ENCODE measurements at regions not wholly inside any gene's neighbourhood (a gene's known extent, or its start where the extent isn't known, plus 50 kb on each side); places are given as distances from the start of the nearest gene placed in this dataset.
A peak's percentile ranks its signal among the peaks of the same experiment; 100 is the strongest.

DNA sequence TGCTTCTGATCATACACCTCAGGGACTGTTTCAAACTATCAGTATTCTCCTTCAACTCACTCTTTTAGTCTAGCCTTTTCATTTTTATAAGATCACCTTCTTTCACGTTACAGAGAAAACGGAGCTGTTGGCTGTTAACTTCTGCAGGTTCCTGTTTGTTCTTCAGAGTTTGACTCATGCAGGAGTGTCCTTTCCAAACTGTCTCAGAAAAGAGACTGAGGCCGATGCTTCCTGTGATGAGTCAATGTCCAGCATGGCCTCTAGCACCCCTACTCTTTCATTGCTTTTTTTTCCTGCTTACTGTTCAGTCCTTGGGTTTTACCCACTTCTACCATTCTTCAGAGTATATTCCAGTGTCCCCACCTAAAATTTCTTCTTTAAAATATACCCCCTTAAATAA lies 240.8 kb upstream of the RGPD4 start:
- no peak for DNase-seq

DNA sequence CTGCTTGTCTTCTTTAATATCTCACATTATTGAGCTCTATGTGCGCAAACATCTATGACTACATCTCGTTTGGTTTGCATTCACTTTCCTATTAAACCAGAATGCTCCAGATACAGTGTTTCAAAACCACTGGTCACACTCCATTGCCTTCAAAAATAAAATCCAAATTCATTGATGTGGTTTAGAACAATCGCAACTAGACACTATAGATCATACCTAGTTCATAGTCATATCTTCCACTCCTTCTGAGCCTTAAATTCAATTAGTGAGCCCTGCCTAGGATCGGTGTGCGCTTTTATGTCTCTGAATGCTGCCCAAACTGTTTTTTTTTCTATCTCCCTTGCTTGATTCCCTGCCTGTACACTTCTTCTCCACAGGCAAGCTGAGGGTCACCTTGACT lies 238.5 kb upstream of the RGPD4 start:
- DNase-seq, result peak; percentile 39

DNA sequence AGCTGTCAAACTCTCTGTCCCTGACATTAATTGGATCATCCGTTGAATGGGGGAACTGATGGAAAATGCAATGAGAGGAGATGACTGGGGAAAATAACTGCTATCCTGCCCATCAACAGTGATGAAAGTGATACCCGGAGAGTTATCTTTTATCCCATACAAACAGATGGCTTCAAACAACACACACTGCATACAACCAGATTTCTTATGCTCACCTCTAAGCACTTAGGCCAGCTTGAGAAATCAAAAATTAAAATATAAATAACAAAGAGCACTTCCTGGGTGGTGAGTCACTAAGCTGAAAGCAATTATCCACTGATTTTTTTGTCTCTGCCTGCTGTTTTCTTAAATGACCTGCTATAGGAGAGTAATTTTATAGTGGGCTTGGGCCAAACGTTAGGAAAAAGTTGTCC lies 237.6 kb upstream of the RGPD4 start:
- DNase-seq, result peak; percentile 59

- DNase-seq, result peak; percentile 85
Observed at GRCh38 chr2:107591561-107592279, 235.0 kb upstream of the RGPD4 start.

DNA sequence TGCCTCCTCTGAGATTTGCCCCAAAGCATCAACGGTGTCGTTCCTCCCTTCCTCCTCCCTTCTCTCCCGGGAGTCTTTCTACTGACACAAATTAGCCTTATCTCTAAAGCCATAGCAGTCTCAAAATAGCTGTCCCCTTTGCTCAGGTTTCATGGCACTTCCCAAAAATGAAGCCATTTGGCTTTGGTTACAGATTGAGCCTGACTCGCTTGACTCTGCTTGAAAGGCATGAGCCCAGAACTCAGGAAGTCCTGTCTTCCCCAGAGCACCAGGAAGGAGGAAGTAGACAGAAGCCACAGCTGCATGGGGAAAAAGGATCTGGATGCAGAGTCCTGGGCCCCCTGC lies 234.4 kb upstream of the RGPD4 start:
- no peak for DNase-seq

DNA sequence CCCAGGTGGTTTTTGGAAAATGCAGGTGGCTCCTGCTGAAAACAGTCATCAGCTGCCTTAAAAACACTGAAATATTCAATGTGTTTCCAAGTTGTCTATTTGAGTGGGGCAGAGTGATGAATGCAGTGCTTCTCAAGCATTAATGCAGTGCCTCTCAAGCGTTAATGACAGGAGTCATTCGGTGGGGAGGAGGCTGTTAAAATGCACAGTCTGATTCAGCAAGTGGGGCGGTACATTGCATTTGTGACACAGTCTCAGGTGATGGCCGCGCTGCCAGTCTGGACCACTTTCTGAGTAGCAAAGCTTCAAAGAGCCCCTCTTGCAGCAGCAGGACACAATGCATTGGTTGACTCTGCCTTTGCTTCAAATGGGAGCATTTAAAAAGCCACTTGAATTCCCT lies 231.4 kb upstream of the RGPD4 start:
- DNase-seq, result peak; percentile 78

DNA sequence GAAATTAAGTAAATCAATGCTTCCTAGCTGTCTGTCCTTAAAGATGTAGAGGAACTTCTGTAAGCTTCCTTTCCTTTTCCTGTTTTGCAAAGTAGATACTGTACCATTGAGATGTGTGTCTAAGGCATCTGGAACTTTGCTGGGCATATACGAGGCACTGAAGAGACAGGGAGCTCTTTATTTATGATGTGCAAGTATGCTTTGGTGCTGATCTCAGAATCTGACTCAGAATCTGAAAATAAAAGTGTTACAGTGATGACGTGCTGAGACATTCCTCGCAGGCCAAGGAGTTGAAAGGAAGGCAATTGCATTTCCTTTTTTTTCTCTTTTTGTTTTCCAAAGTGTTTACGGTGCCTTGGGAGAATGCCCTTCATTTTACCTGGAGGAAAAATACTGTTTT lies 230.9 kb upstream of the RGPD4 start:
- no peak for DNase-seq

- no peak for DNase-seq
Observed at GRCh38 chr2:107597507-107597906, 229.2 kb upstream of the RGPD4 start.

DNA sequence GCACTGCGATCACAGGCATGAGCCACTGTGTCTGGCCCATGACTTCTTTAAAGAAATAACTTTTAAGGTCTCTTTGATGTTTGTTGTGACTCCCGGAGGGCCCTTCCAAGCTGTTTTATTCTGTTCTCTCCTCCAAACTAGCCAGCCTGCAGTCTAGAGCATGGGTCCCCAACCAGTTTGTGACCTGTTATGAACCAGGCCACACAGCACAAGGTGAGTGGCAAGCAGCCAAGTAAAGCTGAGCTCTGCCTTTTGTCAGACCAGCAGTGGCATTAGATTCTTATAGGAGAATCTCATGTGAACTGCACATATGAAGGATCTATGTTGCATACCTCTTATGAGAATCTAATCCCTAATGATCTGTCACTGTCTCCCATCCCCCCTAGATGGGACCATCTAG lies 223.9 kb upstream of the RGPD4 start:
- no peak for DNase-seq

GRCh38 chr2:107607054-107607453 lies 219.6 kb upstream of the RGPD4 start:
- DNase-seq, result no peak

GRCh38 chr2:107607473-107607872 lies 219.2 kb upstream of the RGPD4 start:
- DNase-seq, result no peak

DNA sequence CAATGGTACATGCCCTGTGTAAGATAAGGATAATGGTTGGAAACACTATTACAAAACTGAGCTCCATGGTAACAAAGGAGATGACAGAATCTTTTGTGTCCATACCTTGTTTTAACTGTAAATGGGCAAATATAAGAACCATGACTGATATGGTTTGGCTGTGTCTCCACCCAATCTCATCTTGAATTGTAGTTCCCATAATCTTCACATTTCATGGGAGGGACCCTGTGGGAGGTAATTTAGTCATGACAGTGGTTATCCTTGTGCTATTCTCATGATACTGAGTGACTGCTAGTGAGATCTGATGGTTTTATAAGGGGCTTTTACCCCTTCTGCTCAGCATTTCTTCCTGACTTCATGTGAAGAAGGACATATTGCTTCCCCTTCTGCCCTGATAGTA lies 211.7 kb upstream of the RGPD4 start:
- no peak for DNase-seq

DNA sequence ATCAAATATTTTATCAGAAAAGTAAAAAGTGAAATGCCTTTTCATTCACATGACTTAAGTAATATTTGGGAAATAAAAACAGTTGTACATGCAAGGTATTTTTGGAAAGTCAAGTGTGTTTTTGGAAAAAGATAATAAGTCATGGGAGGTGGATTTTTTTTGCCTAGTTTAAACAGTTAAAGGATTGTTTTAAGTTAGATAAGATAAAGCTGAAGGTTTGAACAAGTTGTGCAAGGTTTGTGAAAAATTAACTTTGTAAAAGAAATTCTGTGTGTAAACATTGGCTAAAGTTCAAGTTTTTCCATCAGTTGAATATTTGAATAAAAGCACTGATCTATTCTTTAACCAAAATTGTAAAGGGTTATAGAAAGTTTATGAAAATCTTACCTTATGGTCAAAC lies 207.9 kb upstream of the RGPD4 start:
- no peak for DNase-seq

DNA sequence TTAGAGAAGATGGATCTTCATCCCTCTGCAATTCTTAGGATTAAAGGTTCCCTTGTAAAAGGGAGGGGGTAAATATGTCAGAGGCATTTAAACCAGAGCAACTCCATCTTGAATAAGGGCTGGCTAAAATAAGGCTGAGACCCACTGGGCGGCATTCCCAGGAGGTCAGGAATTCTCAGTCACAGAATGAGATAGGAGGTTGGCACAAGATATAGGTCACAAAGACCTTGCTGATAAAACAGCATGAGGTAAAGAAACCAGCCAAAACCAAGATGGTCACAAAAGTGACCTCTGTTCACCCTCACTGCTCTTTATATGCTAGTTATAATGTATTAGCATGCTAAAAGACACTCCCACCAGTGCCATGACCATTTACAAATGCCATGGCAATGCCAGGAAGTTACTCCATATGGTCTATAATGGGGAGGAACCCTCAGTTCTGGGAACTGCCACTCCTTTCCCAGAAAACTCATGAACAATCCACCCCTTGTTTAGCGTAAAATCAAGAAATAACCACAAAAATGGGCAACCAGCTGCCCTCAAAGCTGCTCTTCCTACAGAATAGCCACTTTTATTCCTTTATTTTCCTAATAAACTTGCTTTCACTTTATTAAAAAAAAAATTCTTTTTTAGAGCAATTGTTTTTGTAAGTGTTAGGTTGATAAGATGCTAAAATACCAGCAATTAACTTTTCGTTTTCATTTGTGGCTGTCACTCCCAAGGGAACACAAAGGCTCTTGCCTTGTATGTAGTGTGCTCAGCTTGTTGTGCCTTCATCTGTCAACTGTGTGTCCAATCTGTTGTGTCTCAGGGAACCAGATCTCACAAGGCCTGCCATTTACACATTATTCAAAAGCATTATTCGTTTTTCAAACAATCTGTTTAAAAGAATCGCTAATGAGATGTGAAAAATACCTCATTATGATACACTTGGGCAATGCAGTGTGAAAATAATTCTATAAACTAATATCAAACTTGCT lies 205.2 kb upstream of the RGPD4 start:
- no peak for DNase-seq

DNA sequence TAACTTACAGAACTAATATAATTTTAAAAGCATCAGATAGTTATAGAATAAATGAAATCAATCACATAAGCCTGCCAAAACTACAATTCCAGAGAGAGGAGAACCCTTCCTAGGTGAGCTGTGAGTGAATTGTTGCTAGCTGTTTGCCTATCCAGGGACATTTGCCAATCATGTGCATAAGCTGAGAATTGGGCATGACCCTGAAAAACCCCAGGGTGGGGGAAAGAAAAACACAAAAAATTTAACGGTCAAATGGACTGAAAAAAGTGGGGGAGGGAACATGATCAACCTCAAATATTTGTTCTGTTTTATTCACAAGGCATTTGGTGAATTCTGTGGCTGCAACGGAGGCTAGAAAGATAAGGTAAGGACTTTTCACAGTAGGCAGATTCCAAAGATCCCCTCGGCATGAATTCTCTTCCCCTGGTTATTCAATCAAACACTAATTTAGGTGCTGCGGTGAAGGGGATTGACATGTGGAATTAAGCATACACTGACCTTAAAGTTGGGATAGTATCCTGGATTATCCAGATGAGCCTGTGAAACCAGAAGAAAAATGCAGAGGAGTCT lies 203.9 kb upstream of the RGPD4 start:
- no peak for DNase-seq

GRCh38 chr2:107625982-107626381 lies 200.7 kb upstream of the RGPD4 start:
- no peak for DNase-seq

DNA sequence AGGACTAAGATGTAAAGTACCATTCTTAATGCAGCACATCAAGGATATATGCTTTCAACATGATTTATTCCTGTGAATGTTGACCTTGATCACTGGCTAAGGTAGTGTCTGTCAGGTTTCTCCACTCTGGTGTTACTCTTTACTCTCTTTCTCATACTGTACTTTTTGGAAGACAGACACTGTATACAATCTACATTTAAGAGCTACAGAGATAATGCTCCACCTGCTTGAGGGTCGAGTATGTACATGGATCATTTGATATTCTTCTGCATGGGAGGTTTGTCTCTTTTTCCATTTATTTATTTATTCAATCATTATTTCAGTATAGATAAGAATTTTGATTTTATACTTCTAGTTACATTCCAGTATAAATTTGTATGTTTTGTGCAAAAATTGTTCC lies 199.5 kb upstream of the RGPD4 start:
- DNase-seq, result no peak

DNA sequence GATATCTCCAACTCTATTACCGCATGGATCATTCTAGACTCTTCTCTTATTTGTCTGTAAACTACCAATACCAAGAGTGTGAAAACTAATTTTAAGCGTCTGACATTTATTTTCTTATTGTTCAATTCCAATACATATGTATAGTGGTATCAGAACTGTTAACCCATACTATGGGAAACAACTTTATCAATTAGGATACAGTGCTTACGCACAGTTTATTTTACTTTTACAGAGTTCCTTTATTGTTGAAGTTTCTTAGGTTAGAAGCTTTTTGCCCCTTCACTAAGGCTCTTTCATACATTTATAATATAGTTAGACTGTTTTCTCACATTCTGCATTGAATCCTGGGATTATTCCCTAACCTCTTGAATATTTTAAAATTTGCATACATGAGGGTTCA lies 198.8 kb upstream of the RGPD4 start:
- DNase-seq, result no peak

- DNase-seq, result no peak
Observed at GRCh38 chr2:107633580-107634147, 193.0 kb upstream of the RGPD4 start.

GRCh38 chr2:107634172-107634571 lies 192.5 kb upstream of the RGPD4 start:
- no peak for DNase-seq

GRCh38 chr2:107635883-107636282 lies 190.8 kb upstream of the RGPD4 start:
- DNase-seq, result no peak

DNA sequence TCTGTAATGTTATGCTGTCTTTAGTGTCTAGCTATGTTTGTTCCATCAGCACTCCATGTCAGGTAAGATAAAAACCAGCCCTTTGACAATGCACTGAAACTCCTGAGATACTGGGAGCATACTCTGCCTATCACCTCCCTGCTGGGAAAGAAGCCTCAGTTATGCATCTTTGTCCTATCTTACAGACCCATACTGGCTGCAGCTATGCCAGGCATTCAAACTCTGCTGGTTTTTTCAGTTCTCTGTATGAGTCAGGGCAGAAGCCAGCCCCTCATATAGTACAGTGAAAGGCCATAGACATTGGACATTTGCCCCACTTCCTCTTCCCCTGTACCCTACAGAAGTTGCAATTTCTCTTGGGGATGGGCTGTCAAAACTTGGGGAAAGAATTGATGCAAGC lies 181.1 kb upstream of the RGPD4 start:
- DNase-seq, result no peak

DNA sequence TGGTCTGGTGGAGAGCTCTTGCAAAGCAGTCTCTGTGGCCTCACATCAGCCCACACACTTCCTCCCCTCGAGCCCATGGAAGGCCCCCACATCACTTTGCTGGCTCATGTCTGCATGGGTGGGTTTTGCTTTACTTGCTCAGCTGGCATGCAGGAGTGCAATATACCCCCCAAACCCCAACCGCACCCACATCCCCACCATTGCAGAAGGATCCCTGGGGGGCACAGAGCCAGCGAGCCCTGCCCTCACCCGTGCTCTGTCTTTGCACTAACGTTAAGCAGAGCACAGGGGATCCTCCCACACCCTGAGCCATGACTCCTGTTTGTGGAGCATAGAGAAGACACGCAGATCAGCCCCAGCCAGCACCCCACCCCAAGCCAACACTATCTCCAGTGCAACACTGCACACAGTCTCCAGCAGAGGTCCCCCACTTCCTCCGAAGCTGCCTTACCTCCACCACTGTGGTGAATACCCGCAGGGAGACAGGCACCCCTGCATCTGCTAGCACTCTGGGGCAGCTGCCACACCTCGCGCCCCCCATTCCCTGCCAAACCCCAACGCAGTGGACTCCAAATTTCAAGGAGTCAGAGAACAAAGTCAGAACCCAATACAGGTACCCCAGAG lies 177.8 kb upstream of the RGPD4 start:
- DNase-seq, result no peak
